ENCODE measurements at regions not wholly inside any gene's neighbourhood (a gene's known extent, or its start where the extent isn't known, plus 50 kb on each side); places are given as distances from the start of the nearest gene placed in this dataset.

DNA sequence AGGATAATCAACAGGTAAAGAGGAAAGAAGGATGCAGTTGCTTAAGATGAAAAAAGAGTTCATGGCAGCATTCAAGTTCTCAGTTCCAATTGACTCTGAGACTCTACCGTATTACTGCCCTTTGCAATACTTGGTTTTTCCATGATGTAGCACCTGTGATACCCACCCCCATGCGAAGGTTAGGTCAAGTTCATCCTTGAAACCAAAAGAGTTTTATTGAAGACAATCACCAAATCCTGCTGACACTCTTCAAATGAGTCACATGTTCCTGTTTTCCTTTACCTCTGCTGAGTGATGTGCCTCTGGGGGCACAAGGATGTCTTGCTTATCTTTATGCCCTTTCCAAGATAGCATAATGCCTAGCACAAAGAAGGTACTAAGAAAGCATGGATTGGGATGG lies 111.3 kb upstream of the SLC7A14 start:
- intact Hi-C loops (cut with DNase I): no loop called here
- no peak for DNase-seq (ENCODE audit: extremely low spot score in 2 of 2)
- H3K4me1 ChIP-seq: no peaks in the 10 kb centered on the region
- no peak overlapping the region for H3K27ac ChIP-seq
- no peaks in the 10 kb centered on the region for H3K36me3 ChIP-seq
- no peak for TF ChIP-seq CTCF (IDR thresholded peaks at IDR 0.05)
- no peak for TF ChIP-seq POLR2AphosphoS5 (IDR thresholded peaks at IDR 0.05; ENCODE audit: insufficient read depth in 1 of 2, low read depth in 1 of 2)
- TF ChIP-seq POLR2A (IDR thresholded peaks at IDR 0.05): no peak
- no peaks in the 10 kb centered on the region for H3K9me3 ChIP-seq
- H3K27me3 ChIP-seq: no peaks in the 10 kb centered on the region
- H3K4me3 ChIP-seq: no peak overlapping the region

GRCh38 chr3:170695486-170696064 lies 109.7 kb upstream of the SLC7A14 start:
- intact Hi-C loops (cut with DNase I): no loop called here
- H3K36me3 ChIP-seq: no peaks in the 10 kb centered on the region
- no peak for TF ChIP-seq POLR2AphosphoS5 (IDR thresholded peaks at IDR 0.05; ENCODE audit: insufficient read depth in 1 of 2, low read depth in 1 of 2)
- TF ChIP-seq POLR2A (IDR thresholded peaks at IDR 0.05): no peak
- H3K9me3 ChIP-seq: no peaks in the 10 kb centered on the region
- no peaks in the 10 kb centered on the region for H3K27me3 ChIP-seq
- no peak for DNase-seq (ENCODE audit: extremely low spot score in 2 of 2)
- no peaks in the 10 kb centered on the region for H3K4me1 ChIP-seq
- no peak overlapping the region for H3K4me3 ChIP-seq
- H3K27ac ChIP-seq: no peak overlapping the region

- TF ChIP-seq POLR2AphosphoS5 (IDR thresholded peaks at IDR 0.05; ENCODE audit: insufficient read depth in 1 of 2, low read depth in 1 of 2) (no peak), CTCF (IDR thresholded peaks at IDR 0.05) (no peak), POLR2A (IDR thresholded peaks at IDR 0.05) (no peak)
- no peaks in the 10 kb centered on the region for H3K27me3 ChIP-seq
- intact Hi-C loops (cut with DNase I): no loop called here
Measured at GRCh38 chr3:170692720-170693119, 106.8 kb upstream of the SLC7A14 start.

GRCh38 chr3:170690661-170690981 lies 104.7 kb upstream of the SLC7A14 start:
- TF ChIP-seq POLR2AphosphoS5 (IDR thresholded peaks at IDR 0.05; ENCODE audit: insufficient read depth in 1 of 2, low read depth in 1 of 2) (no peak), POLR2A (IDR thresholded peaks at IDR 0.05) (no peak), CTCF (IDR thresholded peaks at IDR 0.05) (no peak)
- Histone ChIP-seq H3K36me3 (no peaks in the 10 kb centered on the region), H3K4me3 (no peak overlapping the region), H3K27me3 (no peaks in the 10 kb centered on the region), H3K9me3 (no peaks in the 10 kb centered on the region), H3K27ac (no peak overlapping the region), H3K4me1 (peaks cover 10% of the 10 kb centered on the region)
- intact Hi-C loops (cut with DNase I): no loop called here
- no peak for DNase-seq (ENCODE audit: extremely low spot score in 2 of 2)

More at GRCh38 chr3:170692720-170693119, 106.8 kb upstream of the SLC7A14 start:
- Histone ChIP-seq H3K4me3 (no peak overlapping the region), H3K36me3 (no peaks in the 10 kb centered on the region), H3K27ac (no peak overlapping the region), H3K4me1 (peaks cover 10% of the 10 kb centered on the region), H3K9me3 (no peaks in the 10 kb centered on the region)
- no peak for DNase-seq (ENCODE audit: extremely low spot score in 2 of 2)

DNA sequence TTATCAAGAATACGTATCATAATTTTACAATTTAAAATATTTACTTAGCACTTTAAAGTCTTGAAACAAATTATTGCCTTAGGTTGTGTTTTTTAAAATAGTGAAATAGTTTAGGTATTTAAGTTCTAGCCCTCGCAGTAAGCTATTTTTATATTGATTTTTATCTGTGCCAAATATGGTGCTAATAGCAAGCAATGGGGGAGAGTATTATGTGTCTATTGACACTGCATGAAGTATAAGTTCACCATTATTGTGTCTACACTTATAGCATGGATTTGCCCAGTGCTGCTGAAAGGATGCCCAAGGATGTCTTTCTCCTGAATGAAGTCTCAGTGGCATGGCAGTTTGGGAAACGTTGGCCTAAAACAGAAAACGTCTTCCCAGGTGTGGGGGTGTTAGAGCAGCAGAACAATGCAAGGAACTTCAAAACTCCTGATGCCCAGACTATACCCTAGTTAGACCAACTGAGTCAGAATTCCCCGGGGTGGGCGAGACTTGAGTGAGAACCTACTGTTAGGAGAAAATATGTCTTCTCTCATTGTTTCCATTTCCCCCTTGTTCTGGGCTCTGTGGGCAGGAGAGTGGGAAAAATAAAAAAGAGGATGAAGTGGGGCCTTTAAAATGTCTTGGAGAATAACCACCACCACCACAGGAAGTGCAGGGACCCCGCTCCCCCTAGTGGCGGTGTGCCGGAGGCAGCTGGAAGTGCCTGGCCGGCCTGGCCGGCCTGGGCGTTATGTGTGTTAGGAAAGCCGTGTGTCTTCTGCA lies 104.2 kb upstream of the SLC7A14 start:
- DNase-seq (ENCODE audit: extremely low spot score in 2 of 2): no peak
- intact Hi-C loops (cut with DNase I): loop anchor here (5.0 kb wide), 1 partner anchor 593 kb away; no protein-coding TSS in a partner anchor

More for the DNA sequence above, 104.2 kb upstream of the SLC7A14 start:
- Histone ChIP-seq H3K9me3 (no peaks in the 10 kb centered on the region), H3K27ac (no peak overlapping the region), H3K27me3 (no peaks in the 10 kb centered on the region), H3K36me3 (no peaks in the 10 kb centered on the region), H3K4me1 (peaks cover 10% of the 10 kb centered on the region), H3K4me3 (no peak overlapping the region)
- no peak for TF ChIP-seq POLR2AphosphoS5 (IDR thresholded peaks at IDR 0.05; ENCODE audit: insufficient read depth in 1 of 2, low read depth in 1 of 2)
- peak in 1 of 3 experiments; percentile 36 for TF ChIP-seq CTCF (IDR thresholded peaks at IDR 0.05)

Data from vagina (tissue), 2 donors.